Activated naive CD8-positive, alpha-beta T cell treated with anti-CD3 and anti-CD28 coated beads for 36 hours (primary cell): ENCODE measurements at regions not wholly inside any gene's neighbourhood (a gene's known extent, or its start where the extent isn't known, plus 50 kb on each side); places are given as distances from the start of the nearest gene placed in this dataset.

ENCODE experiments used
- DNase-seq: peaks from one replicate; pipeline ENCODE4 v3.0.0; 2021
- H3K27ac Mint-ChIP-seq: one replicate; pipeline ENCODE4 v1.8.0; 2022; ENCODE audit warnings: mild to moderate bottlenecking, moderate library complexity, mixed read lengths
- H3K27me3 Mint-ChIP-seq: one replicate; pipeline ENCODE4 v1.8.0; 2022; ENCODE audit warnings: mild to moderate bottlenecking, mixed read lengths
- H3K36me3 Mint-ChIP-seq: one replicate; pipeline ENCODE4 v1.8.0; 2021; ENCODE audit warnings: mild to moderate bottlenecking, mixed read lengths
- H3K4me1 Mint-ChIP-seq: one replicate; pipeline ENCODE4 v1.8.0; 2021; ENCODE audit warnings: mixed read lengths
- H3K4me3 Mint-ChIP-seq: one replicate; pipeline ENCODE4 v1.8.0; 2022; ENCODE audit warnings: mild to moderate bottlenecking, moderate library complexity, mixed read lengths
- H3K9me3 Mint-ChIP-seq: one replicate; pipeline ENCODE4 v1.8.0; 2022; ENCODE audit warnings: mixed read lengths

DNA sequence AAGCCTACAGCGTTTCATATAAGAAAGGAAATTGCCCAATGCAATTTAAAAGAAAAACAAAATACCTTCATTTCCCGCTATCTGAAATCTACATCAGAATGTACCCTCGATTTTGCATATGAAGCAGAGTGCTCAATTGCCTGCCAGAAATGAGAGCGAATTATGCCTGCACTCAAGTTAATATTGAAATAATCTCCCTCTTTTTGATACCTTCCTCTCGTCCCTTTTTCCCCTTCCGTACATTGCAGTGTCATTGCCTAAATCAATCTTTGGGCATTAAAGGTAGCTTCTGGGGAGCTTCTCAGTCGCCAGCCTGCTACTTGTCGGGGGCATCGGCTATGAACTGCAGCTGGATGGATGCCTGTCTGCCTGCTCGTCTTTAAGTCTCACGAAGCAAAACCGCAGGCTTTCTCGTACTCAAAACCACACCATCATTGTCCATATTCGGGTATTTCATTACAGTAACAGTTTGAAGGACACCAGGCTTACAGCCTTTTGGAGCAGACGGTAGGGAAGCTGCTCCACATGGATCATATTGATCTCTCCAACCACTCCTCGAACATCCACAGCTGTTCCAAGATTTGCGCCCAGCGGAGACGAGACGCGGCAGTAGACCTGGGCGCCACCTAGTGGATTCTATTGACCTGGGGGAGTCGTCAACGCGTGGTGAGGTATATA lies 64.0 kb upstream of the HNRNPA3 start:
- Mint-ChIP-seq H3K27me3 (peaks cover 58% of the 10 kb centered on the region), H3K4me3 (peak overlapping the region; percentile 82)

DNA sequence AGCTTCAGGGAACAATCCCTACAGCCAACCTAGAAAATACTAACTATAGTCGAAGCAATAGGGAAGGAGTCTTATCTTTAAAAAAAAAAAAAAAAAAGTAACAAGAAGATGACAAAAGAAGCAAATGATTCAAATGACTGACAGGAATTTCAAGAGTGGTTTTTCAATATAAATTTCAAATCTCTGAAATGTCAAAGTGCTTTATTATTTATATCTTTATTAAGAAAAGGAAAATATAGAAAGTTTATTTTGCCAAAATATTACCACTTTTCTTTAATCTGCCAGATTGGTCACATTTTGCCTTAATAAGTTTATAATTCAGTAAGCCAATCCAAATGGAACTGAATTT lies 63.5 kb upstream of the HNRNPA3 start:
- Mint-ChIP-seq H3K27me3 (peaks cover 55% of the 10 kb centered on the region), H3K4me1 (peaks cover 12% of the 10 kb centered on the region), H3K4me3 (peak overlapping the region; percentile 82), H3K27ac (no peak overlapping the region), H3K9me3 (no peaks in the 10 kb centered on the region), H3K36me3 (no peaks in the 10 kb centered on the region)
- DNase-seq: no peak

More for the DNA sequence above, 64.0 kb upstream of the HNRNPA3 start:
- H3K27ac Mint-ChIP-seq: no peak overlapping the region
- DNase-seq: peak; percentile 75
- peaks cover 8% of the 10 kb centered on the region for H3K4me1 Mint-ChIP-seq
- no peaks in the 10 kb centered on the region for H3K9me3 Mint-ChIP-seq
- H3K36me3 Mint-ChIP-seq: no peaks in the 10 kb centered on the region

DNA sequence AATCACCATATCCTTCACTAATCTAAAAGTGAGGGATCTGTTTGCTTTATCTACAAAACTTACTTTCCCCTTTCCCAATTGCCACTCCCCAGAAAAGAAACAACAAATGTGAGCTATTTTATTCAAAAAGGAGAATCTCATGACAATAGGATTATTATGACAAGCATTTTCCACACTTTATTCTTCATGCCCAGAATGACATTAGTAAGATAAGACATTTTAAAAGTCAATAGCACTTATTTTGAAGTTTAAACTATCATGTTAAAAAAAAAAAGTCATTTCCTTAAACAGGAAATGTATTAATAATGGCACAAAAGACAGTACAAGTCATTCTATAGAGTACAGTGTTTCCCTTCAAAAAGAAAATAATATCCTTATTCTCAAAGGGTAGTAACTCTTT lies 58.8 kb upstream of the HNRNPA3 start:
- H3K27me3 Mint-ChIP-seq: peaks cover 18% of the 10 kb centered on the region
- no peak overlapping the region for H3K4me3 Mint-ChIP-seq
- DNase-seq: no peak
- H3K36me3 Mint-ChIP-seq: no peaks in the 10 kb centered on the region
- no peak overlapping the region for H3K27ac Mint-ChIP-seq
- peaks cover 6% of the 10 kb centered on the region for H3K4me1 Mint-ChIP-seq
- H3K9me3 Mint-ChIP-seq: no peaks in the 10 kb centered on the region

DNA sequence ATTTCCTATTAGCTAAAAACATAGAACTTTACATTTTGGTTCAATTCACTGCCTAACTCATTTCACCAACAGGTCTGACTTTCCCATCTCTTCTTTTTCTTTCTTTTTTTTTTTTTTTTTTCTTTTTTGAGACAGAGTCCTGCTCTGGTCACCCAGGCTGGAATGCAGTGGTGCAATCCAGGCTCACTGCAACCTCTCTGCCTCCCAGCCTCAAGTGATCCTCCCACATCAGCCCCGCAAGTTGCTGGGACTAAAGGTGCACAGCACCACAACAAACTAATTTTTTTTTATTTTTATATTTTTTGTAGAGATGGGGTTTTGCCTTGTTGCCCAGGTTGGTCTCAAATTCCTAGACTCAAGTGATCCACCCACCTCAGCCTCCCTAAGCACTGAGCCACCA lies 57.8 kb upstream of the HNRNPA3 start:
- no peak for DNase-seq
- peaks cover 6% of the 10 kb centered on the region for H3K4me1 Mint-ChIP-seq

DNA sequence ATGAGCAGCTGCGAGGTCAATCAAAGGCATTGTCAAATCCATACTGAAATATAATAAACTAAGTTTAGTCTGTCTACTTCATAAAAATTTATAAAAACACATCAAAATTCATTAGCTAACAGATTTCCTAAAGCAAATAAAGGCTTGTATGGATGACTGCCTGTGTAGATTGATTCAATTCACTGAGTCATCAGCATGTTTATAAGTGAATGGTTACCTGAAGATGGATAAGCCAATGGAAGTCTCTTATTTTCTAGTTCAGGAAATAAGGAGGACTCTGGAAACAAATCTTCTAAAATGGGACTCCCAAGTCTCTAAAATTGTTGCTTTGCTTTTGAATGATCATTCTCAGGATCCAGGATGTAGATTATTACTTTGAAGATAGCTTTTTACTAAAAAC lies 57.0 kb upstream of the HNRNPA3 start:
- no peak for DNase-seq
- H3K36me3 Mint-ChIP-seq: no peaks in the 10 kb centered on the region
- peaks cover 12% of the 10 kb centered on the region for H3K27me3 Mint-ChIP-seq
- H3K4me1 Mint-ChIP-seq: peaks cover 6% of the 10 kb centered on the region
- H3K4me3 Mint-ChIP-seq: no peak overlapping the region
- H3K9me3 Mint-ChIP-seq: no peaks in the 10 kb centered on the region
- H3K27ac Mint-ChIP-seq: no peak overlapping the region

More for the DNA sequence above, 57.8 kb upstream of the HNRNPA3 start:
- Mint-ChIP-seq H3K36me3 (no peaks in the 10 kb centered on the region), H3K27me3 (peaks cover 9% of the 10 kb centered on the region), H3K4me3 (no peak overlapping the region), H3K9me3 (no peaks in the 10 kb centered on the region), H3K27ac (no peak overlapping the region)

DNA sequence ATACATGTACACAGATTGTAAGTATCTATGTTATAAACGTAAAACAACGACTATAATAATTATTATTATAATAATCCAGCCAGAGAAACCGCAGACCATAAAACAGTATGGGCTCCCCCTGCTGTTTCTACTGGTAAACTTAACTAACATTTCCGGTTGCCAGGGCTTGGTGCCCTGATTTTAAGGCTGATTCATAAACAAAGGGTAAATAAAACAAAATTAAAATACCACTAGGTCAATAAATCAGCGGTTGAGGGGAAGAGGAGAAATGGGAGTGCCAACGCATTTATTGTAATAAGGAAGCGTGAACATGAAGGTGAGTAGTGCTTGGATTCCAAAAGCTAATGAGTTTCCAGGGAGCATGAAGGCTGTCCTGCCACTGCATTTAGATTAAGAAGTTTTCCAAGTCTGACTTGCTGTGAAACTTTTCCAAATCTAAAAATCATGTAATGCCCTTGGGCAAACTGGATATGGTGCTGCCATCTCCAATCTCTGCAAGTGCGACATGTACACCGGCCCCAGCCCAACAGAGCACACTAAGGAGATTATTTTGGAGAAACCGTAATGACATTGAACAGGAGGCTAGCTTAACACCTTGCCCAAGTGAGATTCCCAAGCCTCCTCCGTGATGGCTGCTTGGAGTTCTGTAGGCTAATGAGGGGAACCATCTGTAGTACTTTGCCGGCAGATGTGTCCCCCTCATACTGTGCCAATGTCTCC lies 50.7 kb upstream of the HNRNPA3 start:
- Mint-ChIP-seq H3K9me3 (no peaks in the 10 kb centered on the region), H3K27ac (no peak overlapping the region), H3K4me1 (peaks cover 15% of the 10 kb centered on the region), H3K36me3 (no peaks in the 10 kb centered on the region), H3K27me3 (peaks cover 5% of the 10 kb centered on the region), H3K4me3 (no peak overlapping the region)
- no peak for DNase-seq
